ENCODE measurements at regions not wholly inside any gene's neighbourhood (a gene's known extent, or its start where the extent isn't known, plus 50 kb on each side); places are given as distances from the start of the nearest gene placed in this dataset.
A peak's percentile ranks its signal among the peaks of the same experiment; 100 is the strongest.

DNA sequence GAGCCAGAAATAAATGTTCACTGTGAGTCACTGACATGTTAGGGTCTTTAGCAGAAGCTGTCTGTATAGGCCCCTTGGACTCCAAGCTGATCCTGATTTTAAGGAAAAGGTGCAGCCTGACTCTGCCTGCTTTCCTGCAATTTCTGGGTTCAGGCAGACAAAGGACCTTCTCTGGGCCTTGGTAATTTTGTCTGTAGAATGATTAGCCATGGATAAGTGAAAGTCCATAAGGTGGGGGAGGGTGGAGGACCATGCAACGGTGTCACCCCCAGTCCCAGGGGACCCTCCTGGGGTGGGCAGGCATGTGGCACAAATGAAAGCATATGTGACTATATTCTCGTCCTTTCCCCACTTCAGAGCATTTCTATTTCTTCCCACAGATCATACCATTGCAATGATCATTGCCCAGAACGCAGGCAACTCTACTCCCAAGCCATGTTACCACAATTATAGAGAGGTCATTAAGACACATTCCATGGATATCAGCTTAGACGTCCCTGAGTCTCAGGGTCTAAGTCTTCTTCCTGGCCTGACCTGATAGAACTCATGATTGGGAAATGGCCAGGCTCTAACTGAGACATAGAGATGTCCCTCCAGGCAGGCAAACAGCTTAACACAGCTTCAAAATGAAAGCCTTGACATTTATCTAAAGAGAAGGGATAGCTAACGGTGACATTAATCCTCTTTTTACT lies 157.9 kb upstream of the ALDH1B1 start:
- DNase-seq (ENCODE audit: extremely low spot score, insufficient read length, low read depth) (no peak), FAIRE-seq (no peak)

DNA sequence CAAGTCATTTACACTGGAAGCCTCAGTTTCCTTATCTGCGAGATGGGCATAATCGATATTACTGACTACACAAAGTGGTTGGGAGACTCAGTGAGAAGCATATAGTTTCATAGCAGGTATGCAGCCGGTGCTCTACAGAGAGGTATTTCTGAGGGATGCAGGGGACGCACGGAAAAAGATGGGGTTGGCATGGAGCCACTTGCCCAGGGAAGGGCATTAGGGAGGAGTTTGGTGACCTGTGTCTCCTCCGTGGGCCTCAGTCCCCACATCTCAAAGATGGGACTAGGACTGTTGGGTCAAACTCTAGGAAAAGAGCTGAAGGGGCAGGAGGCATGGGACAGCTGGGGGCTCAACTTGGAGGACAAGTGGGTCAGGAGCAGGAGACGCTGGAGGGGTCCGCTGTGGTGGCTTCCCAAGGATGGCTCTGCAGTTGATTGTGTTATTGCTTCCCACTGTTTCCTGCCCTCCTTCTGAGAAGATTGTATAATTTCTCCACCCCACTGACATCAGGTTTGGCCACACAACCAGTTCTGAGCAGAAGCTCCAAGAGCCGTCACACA lies 158.6 kb upstream of the ALDH1B1 start:
- no peak for DNase-seq (ENCODE audit: extremely low spot score, insufficient read length, low read depth)
- no peak for FAIRE-seq

DNA sequence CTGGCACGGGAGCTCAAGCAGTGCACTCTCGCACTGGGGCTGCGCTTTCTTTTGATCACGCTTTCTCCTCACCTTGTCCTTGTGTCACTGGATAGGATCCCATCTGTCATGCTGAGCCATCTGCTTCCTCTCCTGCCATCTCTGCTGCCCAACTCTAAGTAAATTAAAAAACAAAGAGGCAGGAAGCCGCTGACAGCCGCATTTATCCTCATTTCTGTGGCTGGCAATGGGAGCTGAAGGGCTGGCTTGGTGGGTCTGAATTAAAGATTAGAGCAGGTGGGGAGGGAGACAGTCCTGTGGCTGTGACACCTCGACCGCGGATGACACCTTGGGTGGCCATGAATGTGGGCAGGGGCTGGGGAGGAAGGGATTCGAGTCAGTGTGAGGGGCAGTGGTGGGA lies 159.2 kb upstream of the ALDH1B1 start:
- DNase-seq (ENCODE audit: extremely low spot score, insufficient read length, low read depth) = no peak
- no peak for FAIRE-seq

DNA sequence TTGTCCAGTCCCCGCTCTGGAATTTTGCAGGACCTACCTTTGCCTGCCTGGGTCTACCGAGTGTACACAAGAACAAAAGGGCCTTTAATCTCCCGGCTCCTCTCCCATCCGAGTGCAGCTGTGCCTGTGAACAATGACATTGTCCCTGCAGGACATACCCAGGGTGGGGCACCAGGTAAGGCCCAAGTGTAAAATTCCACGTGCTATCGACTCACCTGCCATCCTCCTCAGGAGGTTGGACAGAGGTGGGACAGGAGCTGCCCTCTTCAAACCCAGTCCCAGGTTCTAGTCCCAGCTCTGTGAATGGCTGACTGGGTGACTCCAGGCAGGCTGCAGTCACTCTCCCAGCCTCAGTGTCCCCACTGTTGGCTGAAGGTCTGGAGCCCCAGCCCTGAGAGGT lies 159.6 kb upstream of the ALDH1B1 start:
- FAIRE-seq = no peak
- DNase-seq (ENCODE audit: extremely low spot score, insufficient read length, low read depth) = no peak

DNA sequence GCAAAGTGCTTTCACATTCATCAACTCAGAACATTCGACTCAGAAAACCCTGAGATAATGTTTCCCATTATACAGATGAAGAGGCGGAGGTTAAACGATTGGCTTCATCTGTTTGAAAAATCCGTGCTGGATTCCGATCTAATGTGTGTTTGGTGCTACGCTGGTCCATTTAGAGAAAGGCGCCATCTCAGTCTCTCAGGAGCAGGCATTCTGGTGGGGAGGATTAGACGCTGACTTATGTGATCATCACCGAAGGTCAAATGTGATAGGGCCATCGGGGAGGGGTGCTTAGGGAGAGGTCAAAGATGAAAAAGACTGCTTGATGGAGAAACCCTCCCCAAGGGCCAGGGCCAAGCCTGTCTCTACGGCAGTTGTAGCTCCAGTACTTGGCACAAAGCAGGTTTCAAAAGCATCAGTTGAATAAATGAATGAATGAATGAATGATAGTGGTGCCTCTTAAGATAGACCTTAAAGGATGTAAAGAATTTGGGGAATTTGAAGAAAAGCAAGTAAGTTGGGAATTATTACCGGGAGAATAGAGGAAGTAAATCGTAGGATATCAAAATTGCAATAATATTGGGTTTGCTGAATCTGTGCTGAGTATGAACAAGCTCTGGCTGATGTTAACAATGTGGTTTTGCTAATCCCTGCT lies 160.6 kb upstream of the SHB start:
- FAIRE-seq (no peak), DNase-seq (ENCODE audit: extremely low spot score, insufficient read length, low read depth) (no peak)

DNA sequence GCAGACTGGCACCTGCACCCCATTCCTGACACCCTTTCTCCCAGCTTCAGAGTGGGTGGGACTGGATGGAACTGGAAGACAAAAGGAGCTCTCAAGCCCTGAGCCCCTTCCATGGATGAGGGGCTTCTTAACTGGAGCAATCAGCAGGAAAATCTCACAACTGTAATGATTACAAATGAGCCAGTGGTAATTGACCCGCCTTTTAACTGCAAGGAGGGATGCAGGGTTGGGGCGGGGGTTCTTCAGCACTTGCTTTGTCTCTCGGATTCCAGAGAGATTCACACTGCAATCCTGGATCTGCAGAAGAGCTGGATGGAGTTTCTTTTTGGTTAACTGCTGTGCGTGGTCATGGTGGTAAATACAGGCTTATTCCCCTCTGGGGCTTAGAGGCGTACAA lies 160.1 kb upstream of the SHB start:
- FAIRE-seq (no peak), DNase-seq (ENCODE audit: extremely low spot score, insufficient read length, low read depth) (no peak)

DNA sequence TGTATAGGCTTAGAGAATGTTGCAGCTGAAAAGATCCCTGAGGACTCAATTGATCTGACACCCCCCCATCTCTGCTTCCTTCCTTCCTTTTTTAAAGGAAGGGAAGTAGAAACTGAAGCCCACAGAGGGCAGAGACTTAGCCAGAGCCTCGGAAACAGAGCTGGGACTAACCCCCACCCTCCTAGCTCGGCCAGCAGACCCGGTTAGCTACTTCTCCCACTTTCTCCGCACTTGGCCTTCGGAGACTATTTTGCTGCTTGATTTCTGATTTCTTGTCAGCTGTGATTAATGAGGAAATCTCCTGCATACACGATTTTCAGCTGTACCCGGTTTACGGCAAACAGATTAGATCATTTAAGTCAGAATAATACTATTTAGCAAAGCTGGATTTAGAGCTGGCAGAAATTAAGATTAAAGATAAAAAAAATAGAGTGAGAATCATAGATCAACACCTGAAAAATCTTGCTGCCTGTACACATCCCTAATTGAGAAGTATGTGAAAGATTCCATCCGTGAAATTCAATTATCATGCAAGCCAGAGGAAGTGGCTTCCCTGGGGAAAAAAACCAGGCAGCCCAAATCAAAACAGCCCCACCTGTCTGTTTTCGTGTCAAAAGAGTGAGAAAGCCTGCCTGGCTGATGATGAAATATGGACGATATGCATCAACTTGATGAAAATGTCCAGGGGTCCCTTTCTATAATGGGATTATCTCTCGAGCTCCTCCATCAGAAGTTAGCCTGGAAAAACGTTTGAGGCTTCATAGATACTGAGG lies 159.5 kb upstream of the SHB start:
- DNase-seq (ENCODE audit: extremely low spot score, insufficient read length, low read depth) (no peak), FAIRE-seq (no peak)

DNA sequence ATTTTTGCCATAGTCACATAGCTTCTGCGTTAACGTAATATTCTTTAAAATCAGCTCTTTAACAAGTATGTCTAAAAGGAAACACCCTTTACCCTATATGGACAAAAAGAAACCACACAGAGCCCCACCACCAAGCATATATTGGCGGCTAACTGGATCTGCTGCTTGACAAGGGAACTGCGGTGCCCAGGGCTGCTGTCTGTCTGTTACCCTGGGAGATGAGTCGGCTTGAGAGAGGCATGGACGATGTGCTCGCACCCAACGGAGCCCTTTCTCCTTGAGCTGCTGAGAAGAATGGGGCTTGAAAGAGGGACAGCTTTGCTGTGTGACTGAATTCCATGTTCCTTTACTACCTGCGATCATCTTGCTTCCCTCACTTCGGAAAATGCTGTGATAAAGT lies 158.6 kb upstream of the SHB start:
- no peak for DNase-seq (ENCODE audit: extremely low spot score, insufficient read length, low read depth)
- FAIRE-seq = no peak

DNA sequence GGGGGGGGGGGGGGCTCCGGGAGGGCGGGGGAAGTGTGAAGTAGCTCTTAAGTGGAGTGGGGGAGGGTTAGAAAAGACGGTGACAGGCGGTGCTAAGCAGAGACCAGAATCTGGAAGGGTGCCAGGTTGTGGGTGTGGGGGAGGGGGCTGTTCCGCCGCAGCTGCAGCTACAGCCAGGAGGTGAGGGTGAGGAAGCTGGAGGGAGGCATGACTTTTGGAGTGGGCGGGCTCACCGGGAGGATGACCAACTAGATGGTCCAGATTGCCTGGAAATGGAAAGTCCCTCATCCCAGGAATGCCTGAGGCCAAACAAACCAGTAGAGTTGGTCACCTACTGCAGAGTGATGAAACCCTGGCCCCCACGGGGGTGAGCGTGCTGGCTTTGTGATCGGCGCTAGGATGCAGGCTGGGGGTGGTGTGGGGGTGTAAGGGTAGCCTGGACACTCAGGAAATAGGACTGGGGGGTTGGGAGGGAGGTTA lies 158.1 kb upstream of the SHB start:
- DNase-seq (ENCODE audit: extremely low spot score, insufficient read length, low read depth) (peak; percentile 51), FAIRE-seq (peak; percentile 79)

DNA sequence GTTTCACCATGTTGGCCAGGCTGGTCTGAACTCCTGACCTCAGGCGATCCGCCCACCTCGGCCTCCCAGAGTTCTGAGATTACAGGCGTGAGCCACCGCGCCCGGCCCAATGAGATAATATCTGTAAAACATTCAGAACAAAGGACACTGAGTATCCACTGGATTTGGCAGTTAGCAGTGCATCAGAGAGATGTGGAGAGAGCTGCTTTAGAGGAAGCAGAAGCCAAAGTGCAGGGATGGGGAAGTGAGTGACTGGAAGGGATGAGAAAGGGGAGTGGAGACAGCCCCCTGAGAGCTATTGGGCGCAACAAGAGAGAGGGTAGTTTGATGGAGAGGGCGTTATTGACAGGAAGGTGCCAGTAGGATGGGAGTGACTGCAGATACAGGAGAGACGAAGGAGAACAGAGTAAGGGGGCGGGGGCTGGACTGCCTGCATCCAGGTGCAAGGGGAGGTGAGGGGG lies 157.5 kb upstream of the SHB start:
- DNase-seq (ENCODE audit: extremely low spot score, insufficient read length, low read depth) (no peak), FAIRE-seq (no peak)

DNA sequence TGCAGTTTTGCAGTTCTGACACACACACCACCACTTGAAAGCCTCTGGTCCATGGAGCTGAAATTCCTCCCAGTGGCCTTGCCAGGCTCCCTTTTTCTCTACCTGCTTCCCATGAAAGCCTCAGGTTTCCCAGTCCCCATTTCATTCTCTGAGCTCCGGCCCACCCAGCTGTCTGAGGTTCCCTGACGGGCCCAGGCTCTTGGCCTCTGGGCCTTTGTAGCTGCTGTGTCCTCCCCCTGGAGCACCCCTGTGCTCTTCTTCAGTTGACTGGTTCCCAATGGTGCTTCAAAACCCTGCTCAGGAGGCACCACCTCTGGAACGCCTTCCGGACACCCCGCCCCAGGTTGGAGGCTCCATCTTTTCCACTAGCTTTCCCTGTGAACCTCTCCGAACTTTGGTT lies 155.9 kb upstream of the SHB start:
- DNase-seq (ENCODE audit: extremely low spot score, insufficient read length, low read depth) = no peak
- no peak for FAIRE-seq

DNA sequence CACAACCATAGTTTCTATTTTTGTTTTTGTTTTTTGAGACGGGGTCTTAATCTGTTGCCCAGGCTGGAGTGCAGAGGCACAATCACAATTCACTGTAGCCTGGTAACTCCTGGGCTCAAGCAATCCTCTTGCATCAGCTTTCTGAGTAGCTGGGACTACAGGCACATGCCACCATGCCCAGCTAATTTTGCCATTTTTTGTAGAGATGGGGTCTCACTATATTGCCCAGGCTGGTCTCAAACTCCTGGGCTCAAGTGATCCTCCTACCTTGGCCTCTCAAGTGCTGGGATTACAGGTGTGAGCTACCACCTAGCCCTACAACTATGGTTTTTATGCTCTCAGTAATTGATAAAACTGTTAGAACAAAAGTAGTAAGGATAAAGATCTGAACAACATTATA lies 147.5 kb upstream of the SHB start:
- FAIRE-seq (no peak), DNase-seq (ENCODE audit: extremely low spot score, insufficient read length, low read depth) (no peak)

DNA sequence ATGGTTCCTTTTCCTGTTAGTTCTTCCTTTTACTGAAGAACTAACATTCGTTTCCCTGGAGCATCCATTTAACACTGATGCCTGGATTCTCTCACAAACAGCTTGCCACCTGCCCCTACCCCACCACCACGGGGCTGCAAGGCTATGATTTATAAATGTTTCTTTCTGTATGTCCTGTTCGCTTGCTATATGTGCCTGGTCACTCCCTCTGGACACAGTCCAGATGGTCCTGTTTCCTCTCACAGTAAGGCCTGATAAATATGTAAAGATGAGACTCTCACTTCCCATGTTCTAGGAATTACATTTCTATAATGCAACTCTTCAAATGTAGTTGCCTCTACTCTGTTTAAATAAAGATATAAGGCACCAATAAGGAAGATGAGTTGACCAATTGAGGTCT lies 146.4 kb upstream of the SHB start:
- DNase-seq (ENCODE audit: extremely low spot score, insufficient read length, low read depth) (no peak), FAIRE-seq (no peak)

DNA sequence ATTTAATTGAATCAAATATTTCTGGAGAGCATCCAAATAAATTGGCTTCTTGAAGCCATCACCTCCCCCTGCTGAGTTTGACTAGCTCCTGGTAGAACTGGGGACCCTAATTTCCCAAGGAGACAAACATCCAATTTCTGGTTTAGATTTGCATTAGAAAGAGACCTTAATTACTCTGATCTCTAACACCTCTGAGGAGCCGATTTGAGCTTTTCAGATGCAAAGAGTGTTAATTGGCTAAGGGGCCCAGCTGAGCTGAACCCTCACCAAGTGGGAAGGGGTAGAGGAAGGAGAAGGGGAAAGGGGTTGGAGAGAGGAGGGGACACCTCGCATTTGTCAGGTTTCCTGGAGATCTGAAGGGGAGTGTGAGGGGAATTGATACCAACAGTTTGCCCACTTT lies 145.4 kb upstream of the SHB start:
- DNase-seq (ENCODE audit: extremely low spot score, insufficient read length, low read depth) (no peak), FAIRE-seq (no peak)

DNA sequence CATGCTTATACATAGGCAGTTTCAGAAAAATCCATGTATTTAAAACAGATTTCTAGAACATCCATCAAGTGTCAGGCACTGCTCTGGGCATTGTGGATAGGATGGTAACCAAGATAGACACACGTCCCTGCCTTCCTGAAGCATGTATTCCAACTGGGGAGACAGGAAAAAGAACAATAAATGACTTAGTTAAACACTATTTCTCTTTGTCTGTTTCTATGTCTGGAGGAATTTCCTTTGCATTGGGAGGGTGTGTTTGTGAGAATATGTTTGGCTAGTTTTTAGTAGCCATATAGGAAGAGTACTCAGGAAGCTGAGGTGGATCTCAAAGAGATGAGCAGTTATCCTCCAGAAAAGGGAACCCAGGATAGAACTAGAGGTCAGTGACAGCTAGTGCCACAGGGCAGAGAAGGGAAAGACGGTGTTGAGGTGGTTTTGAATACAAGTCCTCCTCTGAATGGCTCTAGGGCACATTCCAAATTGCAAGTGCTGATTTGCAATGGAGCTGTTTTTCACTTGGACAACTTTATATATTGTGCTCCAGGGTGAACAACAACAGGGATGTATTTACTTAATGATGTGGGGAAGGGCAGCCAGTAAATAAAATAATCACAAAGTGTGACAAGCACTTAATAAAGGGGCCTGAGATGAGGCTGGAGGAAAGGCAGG lies 144.7 kb upstream of the SHB start:
- FAIRE-seq (no peak), DNase-seq (ENCODE audit: extremely low spot score, insufficient read length, low read depth) (no peak)

DNA sequence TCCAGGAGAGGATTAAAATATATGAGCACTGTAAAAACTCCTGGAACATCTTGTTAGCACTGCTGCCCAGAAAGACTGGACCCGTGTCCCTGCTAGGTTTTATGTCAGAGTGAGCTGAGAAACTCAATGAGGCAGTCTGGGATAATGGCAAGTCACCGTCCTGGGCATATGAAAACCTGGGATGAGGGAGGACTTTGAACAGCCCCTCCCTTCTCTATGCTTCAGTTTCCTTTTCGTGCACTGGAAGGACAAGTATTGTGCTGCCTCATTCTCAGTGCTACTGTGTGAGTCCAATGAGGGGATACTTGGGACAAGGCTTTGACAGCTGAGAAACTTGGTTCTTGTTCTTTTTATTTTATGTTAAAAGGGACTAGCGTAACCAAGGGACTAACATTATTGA lies 143.0 kb upstream of the SHB start:
- DNase-seq (ENCODE audit: extremely low spot score, insufficient read length, low read depth) (no peak), FAIRE-seq (no peak)

DNA sequence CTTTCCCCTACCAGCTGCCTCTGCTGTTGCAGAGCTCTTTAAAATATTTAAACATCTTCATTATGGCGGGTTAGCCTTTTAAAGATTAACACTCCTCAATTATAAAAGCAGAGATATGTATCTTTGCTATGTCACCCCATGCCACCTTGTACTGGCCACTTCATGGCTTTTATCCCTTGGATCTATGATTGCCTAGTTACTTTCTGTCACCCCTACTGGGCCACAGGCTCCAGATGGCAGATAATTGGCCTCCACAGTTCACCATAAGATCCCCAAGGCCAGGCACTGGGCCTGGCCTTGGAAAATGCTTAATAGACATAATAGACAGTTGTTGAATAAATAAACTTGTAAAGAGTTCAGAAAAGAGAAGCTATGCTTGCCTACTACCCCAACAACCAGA lies 142.0 kb upstream of the SHB start:
- DNase-seq (ENCODE audit: extremely low spot score, insufficient read length, low read depth) = no peak
- no peak for FAIRE-seq

DNA sequence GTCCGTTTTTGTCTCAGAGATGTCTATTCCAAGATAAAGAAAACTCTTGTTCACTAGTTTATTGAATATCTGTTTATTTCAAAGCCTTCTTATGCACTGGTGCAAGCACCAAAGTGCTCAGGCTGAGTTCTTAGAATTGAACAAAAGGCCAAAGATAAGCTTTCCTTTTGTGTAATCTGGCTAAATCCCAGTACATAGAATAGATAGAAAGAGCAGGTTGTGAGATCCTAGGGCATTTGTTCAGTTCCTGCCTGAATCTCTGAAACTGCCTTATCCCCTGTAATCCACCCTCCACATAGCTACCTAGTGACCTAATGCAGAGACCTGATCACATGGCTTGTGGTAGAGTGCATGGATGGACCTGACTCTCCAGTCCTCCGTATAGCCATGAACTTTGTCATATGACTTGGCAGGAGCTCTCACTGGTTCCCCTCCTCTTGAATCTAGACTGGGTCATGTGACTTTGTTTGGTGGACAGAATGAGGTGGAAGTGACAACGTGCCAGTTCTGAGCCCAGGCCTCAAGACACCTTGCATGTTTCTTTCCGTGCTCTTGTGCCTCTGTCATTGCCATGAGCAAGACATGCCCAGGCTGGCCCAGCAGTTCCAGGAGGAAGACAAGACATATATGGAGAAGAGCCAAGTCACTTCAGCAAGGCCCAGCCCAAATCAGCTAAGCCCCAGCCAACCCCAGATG lies 139.3 kb upstream of the SHB start:
- DNase-seq (ENCODE audit: extremely low spot score, insufficient read length, low read depth) = no peak
- FAIRE-seq = no peak

DNA sequence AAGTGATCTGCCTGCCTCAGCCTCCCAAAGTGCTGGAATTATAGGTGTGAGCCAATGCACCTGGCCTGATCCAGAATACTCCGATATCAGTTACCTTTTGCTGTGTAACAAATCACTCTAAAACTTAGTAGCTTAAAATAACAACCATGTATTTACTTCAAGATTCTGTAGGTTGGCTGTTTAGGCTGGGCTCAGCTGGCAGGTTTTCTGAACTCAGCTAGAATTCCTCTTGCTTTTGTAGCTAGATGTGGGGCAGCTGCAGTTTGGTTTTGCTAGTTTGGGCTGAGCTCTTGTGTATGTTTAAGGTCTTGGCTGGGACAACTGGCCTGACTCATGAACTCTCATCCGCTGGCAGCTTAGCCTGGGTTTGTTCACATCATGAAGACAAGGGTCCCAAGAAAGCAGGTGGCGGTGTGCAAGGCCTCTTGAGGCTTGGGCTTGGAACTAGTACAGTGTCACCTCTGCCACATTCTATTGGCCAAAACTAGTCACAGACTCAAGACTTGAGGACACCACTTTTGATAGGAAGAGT lies 138.3 kb upstream of the SHB start:
- DNase-seq (ENCODE audit: extremely low spot score, insufficient read length, low read depth) (no peak), FAIRE-seq (no peak)

DNA sequence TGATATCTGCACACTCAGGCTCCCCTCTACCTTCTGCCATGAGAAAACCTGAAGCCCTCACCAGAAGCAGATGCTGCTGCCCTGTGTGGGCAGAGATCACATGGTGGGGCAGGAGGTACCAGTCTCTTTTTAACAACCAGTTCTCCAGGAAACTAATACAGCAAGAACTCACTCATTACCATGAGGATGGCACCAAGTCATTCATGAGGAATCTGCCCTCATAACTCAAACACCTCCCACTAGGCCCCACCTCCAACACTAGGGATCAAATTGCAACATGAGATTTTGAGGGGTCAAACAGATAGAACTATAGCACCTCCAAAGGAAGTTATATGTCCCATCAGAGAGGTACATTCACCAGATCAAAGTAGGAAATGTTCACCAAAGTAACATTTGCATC lies 136.3 kb upstream of the SHB start:
- DNase-seq (ENCODE audit: extremely low spot score, insufficient read length, low read depth) = no peak
- no peak for FAIRE-seq

All from GM18507 (cell line).